EL (cell line): ENCODE measurements at regions not wholly inside any gene's neighbourhood (a gene's known extent, or its start where the extent isn't known, plus 50 kb on each side); places are given as distances from the start of the nearest gene placed in this dataset.
"Not testable (repeated sequence)": the region's sequence is repeated elsewhere in the genome, so short reads cannot be mapped to it uniquely, and the experiment has no call there.

Experiments
- DNase-seq: peaks from one replicate; pipeline ENCODE4 v3.0.0-alpha.2; 2016

DNA sequence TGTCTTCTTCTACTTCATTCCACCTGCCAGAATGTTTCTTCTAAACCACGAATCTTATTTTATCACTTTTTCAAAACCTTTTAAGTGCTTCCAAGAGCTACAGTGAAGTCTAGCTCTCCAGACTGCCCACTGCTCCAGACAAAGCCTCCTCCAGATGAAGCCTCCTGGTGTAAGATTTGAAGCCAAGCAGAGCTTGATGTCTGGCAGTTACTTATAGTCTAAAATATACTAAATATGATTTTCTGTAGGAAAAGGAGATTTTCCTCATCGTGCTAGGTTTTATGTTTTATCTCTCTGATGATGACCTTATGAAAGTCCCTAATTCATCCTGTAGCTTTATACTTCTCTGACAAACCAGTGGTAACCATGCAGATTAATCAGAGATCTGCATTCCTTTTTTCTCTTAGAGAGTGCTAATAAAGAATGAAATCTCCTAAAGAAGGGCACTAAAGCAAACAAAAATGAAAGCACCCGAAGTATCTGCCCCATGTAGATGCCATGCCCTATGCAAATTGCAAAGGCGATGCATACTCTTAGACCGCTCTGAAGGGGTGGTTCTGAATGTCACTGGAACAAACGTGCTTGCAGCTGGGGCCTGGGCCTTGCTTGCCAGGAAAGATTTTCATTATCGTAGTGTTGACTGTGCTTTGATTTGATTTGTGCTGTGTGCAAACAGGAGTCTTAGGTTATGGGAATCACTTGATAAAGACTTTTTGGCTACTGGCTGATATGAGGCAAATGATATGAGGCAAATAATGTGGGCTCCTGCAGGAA is 314.2 kb downstream of the PID1 start:
- no peak for DNase-seq

DNA sequence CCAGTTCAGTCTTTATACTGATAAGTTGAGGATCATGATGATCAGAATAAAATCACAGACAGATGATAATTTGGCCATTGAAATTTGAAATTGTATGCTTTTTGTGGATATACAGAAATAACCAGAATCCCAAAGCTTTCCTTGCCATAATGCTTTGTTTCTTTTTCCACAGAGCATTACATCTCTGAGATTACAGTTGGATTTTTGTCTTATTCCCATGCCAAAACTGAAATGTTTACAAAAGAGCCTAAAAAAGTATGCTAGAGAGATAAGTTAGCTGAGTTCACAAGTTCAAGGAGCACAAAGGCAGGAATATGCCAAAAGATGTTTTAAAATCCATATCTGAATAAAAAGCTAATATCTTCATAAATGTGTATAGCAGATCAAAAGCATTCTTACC is 321.3 kb downstream of the PID1 start:
- DNase-seq = no peak

DNA sequence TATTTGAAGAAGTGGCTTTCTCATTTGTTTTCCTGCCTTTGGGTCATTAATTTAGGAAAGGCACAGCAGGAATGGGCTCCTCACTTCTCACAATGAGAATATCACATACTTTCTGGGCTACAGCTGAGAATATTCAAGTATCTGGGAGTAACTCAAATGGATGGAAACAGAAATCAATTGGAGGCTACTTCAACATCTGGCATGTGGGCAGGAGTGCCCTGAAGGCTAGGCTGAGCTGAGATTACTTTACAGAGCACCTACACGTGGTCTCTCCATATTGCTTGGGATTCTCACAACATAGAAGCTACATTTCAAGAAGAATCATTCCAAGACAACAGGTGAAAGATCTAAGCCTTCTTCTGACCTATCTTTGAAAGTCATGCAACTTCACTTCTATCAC is 325.4 kb downstream of the PID1 start:
- no peak for DNase-seq

DNA sequence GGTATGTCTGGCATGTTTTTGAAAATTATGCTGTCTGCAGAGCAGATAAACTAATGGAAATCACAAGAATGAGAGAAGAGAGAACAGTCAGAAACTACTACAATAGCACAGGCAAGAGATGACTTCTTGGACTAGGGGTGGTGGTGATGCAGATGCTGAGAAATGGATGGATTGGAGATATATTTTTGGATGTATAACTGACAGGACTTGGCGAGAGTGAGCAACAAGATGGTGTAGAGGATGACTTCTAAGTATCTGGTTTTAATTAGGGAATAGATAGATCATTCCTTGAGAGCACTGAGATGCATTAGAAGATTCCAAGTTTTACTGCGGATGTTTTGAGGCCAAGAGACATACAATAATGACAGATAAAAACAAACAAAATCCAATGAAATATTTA is 328.2 kb downstream of the PID1 start:
- no peak for DNase-seq

DNA sequence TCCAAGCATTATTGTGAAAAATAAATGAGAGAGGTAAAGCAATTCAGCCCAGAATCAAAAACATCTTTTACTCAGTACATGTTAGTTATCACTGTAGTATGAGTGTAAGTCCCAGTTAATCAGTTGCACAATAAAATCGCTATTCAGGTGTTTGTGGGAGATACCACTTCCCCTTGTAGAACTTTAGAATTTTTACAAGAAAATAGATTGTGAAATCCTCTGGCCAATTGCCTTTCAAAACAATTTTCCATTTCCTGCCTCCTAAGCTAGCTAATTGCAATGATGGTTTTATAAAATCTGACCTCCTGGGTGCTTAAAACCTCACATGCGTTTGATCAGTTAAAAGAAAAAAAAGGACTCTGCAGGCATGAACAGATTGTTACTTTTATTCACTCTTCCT is 332.5 kb downstream of the PID1 start:
- peak; percentile 58 for DNase-seq

DNA sequence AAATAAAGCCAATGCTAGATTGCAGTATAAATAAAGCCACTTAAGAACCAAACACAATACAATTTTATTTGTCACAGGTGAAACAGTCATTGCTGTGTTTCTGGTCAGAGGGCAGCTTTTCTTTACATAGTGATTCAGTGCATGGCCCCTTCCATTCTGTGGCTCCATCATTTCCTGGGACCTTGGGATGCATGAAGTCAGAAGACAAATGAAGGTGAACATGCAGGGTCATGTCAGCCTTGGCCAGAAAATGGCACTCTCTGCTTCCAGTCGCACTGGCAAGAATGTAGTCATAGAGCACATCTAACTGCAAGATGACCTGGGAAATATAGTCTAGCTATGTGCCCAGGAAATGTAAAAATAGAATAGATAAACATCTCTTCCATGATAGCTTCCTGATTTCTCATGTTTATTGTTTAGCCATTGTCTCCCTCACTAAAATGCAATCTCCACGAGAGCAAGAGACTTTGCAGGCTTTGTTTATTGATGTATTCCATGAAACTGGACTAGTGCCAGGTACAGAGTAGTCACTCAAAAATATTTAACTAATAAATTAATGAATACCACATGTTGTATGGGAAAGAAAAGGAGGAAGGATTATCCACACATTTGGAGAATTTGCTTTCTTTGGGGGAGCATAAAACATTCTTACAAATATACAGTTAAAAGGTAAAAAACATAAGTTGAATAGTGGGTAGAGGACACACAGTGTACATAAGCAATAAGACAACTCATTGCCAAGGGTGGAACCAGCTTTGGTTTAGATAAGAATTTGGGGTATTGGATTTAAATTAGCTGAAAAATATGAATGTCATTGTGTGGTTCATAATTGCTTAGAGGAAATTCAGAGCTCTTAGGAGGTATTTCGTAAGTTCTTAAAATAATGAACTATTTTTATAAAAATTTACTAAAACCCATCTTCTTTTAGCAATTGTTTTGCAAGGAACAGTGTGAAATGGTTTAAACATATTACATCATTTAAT is 343.8 kb downstream of the PID1 start:
- peak; percentile 39 for DNase-seq

DNA sequence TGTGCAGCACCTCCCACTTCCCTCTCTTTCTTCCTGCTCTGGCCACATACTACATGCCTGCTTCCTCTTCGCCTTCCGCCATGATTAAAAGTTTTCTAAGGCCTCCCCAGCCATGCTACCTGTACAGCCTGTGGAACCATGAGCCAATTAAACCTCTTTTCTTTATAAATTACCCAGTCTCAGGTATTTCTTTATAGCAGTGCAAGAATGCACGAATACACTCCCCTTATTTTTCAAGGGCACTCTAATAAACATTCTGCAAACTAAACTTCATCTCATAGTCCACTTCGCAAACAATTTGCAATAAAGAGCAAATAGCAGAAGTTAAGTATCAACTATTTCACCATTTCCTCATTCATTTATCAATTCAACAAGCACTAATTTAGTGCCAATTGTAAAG is 351.3 kb downstream of the PID1 start:
- no peak for DNase-seq

DNA sequence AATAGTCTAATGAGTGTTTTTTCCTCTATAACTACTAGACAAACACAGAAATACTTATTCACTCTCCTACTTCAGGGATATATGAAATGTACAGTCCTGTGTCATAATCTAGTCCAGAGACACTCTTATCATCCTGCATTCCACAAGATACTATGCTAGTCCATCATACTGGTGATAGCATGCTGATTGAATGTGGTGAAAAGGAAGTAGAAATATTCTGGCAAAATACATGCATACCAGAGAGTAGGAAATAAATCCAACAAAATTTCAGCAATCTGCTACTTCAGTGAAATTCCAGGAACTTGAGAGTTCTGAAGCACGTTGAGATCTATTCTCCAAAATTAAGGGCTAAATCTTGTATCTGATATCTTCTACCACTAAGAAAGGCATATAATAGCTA is 353.9 kb downstream of the PID1 start:
- peak; percentile 67 for DNase-seq

DNA sequence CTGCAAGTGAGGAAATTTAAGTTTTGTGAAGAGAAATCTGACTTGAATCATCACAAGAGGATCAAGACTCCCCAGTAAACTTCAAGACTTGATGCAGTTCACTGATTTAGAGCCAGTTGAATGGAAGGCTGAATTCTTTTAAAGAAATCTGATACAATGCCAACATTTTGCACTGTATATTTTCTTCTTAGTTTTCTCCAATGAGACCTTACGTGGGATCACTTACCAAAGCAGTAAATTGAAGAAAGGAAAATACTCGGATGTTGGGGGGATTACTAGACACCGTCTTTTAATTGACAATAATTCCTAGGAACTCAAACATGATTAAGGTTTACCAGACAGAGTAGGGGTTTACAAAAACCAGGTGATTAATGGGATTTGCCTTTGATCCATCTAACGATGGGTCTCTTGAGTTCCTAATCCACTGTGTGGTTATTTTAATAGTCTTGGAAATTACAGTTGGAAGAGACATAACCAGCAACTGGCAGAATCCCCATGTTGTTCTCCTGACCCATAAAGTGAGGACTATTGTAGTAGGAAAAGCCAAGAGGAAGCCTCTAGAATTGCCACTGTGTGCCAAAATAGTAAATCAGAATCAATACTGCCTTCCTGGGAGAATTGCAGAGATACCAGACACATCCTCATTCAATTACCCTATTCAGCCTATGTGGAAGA is 354.5 kb downstream of the PID1 start:
- no peak for DNase-seq

DNA sequence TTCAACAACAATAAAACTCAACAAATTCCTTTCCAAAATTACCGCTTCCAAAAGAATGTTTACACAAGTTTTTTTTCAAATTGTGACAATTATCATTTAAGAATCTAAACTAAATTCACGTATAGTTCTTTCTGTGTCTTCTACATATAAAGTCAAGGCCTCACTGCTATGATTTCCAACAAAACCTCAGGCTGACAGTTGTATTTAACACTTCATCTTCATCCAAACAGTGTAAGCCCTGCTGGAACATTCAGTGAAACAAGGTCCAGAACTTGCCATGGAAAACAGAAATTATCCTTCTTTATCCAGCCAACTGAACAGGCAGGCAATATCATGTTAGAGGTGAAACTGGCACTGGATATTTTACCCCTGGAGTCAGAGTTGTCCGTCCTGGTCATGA is 357.9 kb downstream of the PID1 start:
- DNase-seq = no peak

DNA sequence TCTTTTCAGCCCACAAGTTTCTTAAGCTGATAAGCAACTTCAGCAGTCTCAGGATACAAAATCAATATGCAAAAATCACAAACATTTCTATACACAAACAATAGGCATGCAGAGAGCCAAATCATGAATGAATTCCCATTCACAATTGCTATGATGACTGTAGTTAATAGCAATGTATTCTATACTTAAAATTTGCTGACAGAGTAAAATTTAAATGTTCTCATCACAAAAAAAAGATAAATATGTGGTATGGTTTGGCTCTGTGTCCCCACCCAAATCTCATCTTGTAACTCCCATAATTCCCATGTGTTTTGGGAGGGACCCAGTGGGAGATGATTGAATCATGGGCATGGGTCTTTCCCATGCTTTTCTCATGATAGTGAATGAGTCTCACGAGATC is 360.2 kb downstream of the PID1 start:
- not testable (repeated sequence) for DNase-seq

DNA sequence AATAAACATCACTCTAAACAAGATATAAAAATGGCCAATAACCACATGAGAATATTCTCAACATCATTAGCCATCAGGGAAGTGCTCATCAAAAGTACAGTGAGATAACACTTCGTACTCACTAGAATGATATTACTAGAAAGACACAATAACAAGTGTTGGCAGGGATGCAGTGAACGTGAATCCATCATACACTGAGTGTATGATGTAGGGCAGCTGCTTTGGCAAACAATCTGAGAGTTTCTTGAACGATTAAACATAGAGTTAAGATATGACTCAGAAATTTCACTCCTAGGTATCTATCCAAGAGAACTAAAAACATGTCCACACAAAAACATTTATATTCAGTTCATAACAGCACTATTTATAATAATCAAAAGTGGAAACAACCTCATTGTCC is 368.9 kb downstream of the PID1 start:
- no peak for DNase-seq

DNA sequence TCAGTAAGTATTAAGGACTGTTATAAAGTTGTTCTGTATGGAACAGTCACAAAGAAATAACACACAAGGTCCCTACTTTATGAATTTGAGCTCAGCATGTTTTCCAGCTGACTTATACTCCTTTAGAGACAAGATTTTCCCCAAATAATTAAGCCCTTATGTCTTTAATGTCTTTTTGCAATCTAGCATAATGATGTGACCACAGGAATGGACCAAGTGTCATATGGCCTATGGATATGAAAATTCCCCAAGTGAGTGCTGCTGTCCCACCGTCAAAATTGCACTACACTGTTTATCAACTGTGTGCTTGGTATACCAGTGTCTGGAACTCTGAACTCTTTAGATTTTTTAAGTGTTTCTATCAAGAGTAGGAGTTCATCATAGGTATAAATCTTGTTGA is 369.6 kb downstream of the PID1 start:
- peak; percentile 6 for DNase-seq

DNA sequence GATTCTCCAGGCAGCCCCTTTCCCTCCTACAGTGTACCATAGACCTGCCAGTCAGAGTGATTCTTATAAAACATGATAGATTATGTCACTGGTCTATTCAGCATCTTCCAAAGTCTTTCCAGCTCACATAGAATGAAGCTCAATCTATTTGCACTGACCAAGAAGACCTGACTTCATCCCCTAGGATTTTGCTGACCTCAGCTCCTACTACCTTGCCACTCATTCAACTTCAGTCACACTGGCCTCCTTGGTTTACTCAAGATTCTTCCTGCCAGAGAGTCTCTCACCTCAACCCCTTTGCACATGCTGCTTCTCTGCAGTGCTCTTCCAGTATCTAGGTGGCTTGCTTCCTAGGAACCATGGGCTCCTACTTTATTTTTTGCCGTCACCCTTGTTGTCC is 392.9 kb downstream of the PID1 start:
- DNase-seq = no peak

DNA sequence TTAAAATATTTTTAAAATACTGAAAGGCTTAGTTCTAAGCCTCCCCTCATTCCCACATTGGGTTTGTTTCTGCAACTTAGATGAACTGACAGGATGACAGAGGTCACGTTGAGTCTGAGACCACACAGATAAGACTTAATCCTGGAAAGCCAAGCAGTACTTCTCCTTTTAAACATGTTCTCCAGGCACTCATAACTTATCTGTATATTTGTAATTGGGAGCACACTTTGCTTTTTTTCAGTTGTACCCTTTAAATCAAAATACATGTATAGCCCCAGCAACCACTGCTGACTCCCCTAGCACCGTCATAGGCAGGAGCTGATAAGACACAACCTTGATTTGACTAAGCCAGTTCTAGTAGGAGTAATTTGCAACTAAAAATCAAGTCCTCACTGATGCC is 394.8 kb downstream of the PID1 start:
- no peak for DNase-seq

DNA sequence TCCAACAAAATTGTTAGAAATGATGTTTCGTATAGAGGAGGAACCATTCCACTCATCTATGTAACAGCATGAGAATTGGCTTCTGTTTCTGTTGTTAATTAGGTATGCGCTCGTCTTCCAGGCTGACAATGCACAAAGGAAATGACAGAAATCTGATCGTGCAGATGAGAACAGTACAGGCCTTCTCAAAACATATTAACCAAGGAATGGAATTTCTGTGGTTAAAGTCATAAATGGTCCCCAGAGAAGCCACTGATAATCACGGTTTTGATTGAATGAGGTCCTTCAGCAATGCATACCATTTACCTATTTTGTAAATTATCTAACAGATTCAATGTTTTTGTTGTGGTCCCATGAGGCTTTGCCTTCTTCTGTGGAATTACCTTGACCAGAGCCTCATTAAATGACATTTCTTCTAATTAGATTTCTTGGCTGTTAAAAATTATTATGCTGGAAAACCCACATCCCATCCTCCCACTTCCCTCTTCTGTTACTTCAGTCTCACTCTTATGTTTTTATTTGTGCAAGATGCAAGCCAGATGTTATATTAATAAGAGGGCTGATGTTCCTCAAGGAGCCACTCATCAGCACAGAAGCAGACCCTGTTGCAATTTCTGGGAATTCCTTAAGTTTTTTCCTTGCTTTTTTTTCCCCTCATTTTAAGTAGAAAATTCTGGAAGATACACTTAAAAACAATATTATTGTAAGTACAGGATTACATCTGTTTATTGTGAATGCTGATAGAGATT is 395.8 kb downstream of the PID1 start:
- peak; percentile 69 for DNase-seq

DNA sequence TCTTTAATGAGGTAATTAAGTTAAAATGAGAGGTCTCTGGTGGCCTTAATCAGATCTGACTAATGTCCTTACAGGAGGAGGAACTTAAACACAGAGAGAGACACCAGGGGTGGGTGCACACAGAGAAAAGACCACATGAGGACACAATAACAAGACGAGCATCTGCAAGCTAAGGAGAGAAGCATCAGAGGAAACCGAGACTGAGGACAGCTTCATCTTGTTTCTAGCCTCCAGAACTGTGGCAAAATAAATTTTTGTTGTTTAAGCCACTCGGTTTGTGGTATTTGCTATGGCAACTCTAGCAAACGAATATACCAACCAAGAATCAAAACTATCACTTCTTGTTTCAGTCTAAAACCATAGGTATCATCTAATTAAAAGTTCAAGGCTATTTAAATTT is 400.1 kb downstream of the PID1 start:
- DNase-seq = no peak

DNA sequence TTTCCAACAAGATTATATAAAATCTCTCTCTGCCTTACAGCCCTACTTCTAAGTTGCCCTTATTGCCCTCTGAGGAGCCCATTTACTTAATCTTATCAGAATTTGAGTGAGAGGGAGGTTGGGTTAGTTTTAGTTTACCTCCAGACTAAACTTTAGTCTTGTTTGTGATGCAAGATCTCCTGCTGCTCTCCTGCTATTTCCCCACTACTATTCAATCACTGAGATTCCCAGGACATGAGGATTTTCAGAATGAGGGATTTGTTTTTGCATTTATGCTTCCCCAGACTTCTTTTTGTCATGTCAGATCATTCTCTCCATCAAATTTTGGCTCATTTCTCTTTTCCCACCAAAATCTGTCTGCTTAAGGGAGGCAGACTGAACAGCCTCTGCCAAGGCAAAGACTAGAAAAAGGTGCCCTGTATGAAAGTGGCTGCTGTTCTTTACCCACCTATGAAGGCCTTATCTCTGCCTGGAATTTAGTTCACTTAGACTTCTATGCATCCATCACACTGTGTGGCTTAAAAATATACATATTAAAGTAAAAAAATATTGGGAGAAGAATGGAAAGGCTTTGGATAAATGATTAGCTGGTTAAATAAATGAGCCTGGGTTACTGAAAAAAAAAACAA is 401.3 kb downstream of the PID1 start:
- no peak for DNase-seq

DNA sequence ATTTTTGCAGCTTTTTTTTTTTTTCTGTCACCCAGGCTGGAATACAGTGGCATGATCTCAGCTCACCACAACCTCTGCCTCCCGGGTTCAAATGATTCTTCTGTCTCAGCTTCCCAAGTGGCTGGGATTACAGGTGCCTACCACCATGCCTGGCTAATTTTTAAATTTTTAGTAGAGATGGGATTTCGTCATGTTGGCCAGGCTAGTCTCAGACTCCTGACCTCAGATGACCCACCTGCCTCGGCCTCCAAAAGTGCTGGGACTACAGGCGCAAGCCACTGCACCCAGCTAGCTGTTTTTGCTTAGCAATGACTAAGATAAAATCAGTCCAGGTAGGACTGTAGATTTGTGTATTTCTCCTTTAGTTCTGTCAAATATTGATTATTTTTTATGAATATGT is 403.7 kb downstream of the PID1 start:
- DNase-seq = no peak

DNA sequence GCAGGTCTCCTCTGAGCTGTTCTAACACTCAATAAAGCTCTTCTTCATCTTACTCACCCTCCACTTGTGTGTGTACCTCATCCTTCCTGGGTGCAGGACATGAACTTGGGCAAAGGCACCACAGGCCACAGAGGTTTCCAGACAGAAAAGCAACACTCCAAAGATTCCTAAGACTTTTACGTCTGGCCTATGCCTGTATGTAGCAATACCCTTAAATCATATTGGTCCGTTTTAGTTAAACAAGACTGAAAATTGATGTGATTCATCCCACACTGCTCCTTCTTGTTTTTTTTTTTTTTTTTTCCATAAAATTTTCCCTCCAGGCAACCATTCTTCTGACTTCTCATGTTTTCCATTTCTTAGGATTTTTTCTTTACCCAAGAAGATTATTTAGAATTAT is 404.3 kb downstream of the PID1 start:
- DNase-seq = peak; percentile 34

DNA sequence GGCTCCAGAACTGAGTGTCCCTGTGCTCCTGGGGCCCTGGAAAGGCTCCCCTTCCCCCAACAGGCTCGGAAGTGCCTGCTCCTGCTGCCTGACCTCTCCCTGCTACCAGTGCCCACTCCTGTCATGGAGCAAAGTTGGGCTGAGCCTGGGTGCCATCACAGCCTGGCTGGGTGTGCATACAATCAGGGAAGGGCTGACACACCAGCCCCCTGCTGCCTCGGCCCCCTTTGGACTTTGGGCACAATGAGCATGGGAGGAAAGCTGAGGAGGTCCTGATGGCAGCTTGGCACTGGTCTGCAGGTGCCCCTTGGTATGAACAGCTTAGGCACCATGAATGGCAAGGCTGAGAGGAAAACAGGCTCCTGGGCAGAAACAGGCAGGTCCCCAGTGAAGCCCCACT is 405.0 kb downstream of the PID1 start:
- no peak for DNase-seq

DNA sequence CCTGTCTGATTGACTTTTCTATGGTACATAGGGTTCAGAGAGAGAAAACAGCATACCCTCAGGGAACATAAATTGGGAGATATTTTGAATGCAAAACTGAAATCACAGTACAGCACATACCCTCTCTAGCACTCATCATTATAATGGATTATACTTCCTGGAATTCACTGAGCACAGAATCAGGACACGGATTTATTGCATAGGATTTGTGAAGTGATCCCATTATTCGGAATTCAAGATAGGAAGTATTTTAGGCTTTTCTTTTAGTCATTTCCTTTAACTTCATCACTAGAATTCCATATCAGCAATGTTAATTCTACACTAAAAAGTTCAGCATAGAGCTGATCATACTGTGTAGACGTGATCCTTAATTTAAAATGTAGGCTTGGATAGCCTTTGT is 407.0 kb downstream of the PID1 start:
- DNase-seq = no peak
